IMR-90 (cell line): ENCODE measurements at regions not wholly inside any gene's neighbourhood (a gene's known extent, or its start where the extent isn't known, plus 50 kb on each side); places are given as distances from the start of the nearest gene placed in this dataset.

Experiments used
- ATAC-seq: fragments of 200-7000 bp; cut with Tn5 transposase; 2 replicates; pipeline ENCODE4 v1.9.1; 2020; ENCODE audit warnings: low read depth, mild to moderate bottlenecking, moderate library complexity
- BruUV-seq: library from RNA; stranded (reverse); fragments of 400-500 nt; replicated peaks from 2 replicates; lab custom pipeline; 2021; lab: Mats Ljungman, UMichigan
- CTCF ChIA-PET: fragments of 300-600 bp; formaldehyde crosslinking; extraction: SDS; loops from one replicate; lab custom pipeline; 2021; ENCODE audit warnings: antibody characterized with exemption; lab: Yijun Ruan, JAX
- POLR2A ChIA-PET: fragments of 300-600 bp; sonication (Branson Sonifier 250); formaldehyde crosslinking; loops from one replicate; lab custom pipeline; 2022; ENCODE audit warnings: antibody characterized with exemption; ENCODE audit not compliant: unreplicated experiment; lab: Charles Lee
- DNase-seq: peaks from one replicate; pipeline ENCODE4 v3.0.0; 2013
- H2AFZ ChIP-seq: replicated peaks from 2 replicates; pipeline ENCODE3; 2013; ENCODE audit warnings: low read length, mild to moderate bottlenecking; ENCODE audit not compliant: poor library complexity
- H2AK5ac ChIP-seq: 2 replicates; pipeline ENCODE4 v1.6.1; 2013; ENCODE audit warnings: low read depth, low read length, inconsistent platforms
- H2AK9ac ChIP-seq: replicated peaks from 2 replicates; pipeline ENCODE3; 2013; ENCODE audit warnings: mild to moderate bottlenecking, low read depth, low read length, moderate library complexity; ENCODE audit not compliant: poor library complexity
- H2BK120ac ChIP-seq: 2 replicates; pipeline ENCODE4 v1.6.1; 2013; ENCODE audit warnings: low read depth, low read length, inconsistent platforms
- H2BK15ac ChIP-seq: 3 replicates; pipeline ENCODE4 v1.6.1; 2013; ENCODE audit warnings: low read depth, low read length, inconsistent platforms
- H2BK20ac ChIP-seq: 2 replicates; pipeline ENCODE4 v1.6.1; 2013; ENCODE audit warnings: low read depth, mild to moderate bottlenecking, inconsistent platforms, low read length, moderate library complexity
- H2BK5ac ChIP-seq: 2 replicates; pipeline ENCODE4 v1.6.1; 2013; ENCODE audit warnings: mild to moderate bottlenecking, low read depth, low read length, inconsistent platforms; ENCODE audit not compliant: poor library complexity, severe bottlenecking
- H3K14ac ChIP-seq: replicated peaks from 2 replicates; pipeline ENCODE4 v1.6.1; 2013; ENCODE audit warnings: low read depth, low read length, inconsistent platforms
- H3K18ac ChIP-seq: 2 replicates; pipeline ENCODE4 v1.6.1; 2013; ENCODE audit warnings: low read depth, low read length, control low read depth
- H3K23ac ChIP-seq: 2 replicates; pipeline ENCODE4 v1.6.1; 2013; ENCODE audit warnings: low read depth, low read length, inconsistent platforms
- H3K27ac ChIP-seq: 2 replicates; pipeline ENCODE4 v1.5.1; 2013; ENCODE audit warnings: mild to moderate bottlenecking, control low read depth, low read length; ENCODE audit not compliant: insufficient read depth
- H3K27me3 ChIP-seq: 2 replicates; pipeline ENCODE4 v1.6.1; 2013; ENCODE audit warnings: low read length; ENCODE audit not compliant: control insufficient read depth, insufficient read depth
- H3K36me3 ChIP-seq: 2 replicates; pipeline ENCODE4 v1.6.1; 2013; ENCODE audit warnings: low read length, mixed read lengths; ENCODE audit not compliant: control insufficient read depth, insufficient read depth
- H3K4ac ChIP-seq: 2 replicates; pipeline ENCODE4 v1.6.1; 2013; ENCODE audit warnings: low read depth, low read length, inconsistent platforms
- H3K4me1 ChIP-seq: 2 replicates; pipeline ENCODE4 v1.6.1; 2013; ENCODE audit warnings: low read length, mixed read lengths; ENCODE audit not compliant: control insufficient read depth, insufficient read depth
- H3K4me2 ChIP-seq: 2 replicates; pipeline ENCODE4 v1.6.1; 2013; ENCODE audit warnings: low read depth, mild to moderate bottlenecking, control low read depth, low read length, moderate library complexity
- H3K4me3 ChIP-seq: 2 replicates; pipeline ENCODE4 v1.5.1; 2013; ENCODE audit warnings: low read depth, mild to moderate bottlenecking, control low read depth, low read length, moderate library complexity; ENCODE audit not compliant: insufficient read depth
- H3K56ac ChIP-seq: 2 replicates; pipeline ENCODE4 v1.6.1; 2013; ENCODE audit warnings: low read length, inconsistent platforms; ENCODE audit not compliant: insufficient read depth; ENCODE audit errors: extremely low read depth
- H3K79me1 ChIP-seq, 2 experiments: 2 replicates each; pipeline ENCODE4 v1.6.1; 2013; ENCODE audit warnings: low read length in 2 of 2, inconsistent platforms in 1 of 2, low read depth in 1 of 2
- H3K9ac ChIP-seq: 2 replicates; pipeline ENCODE4 v1.6.1; 2013; ENCODE audit warnings: low read depth, low read length, control low read depth
- H3K9me1 ChIP-seq: 2 replicates; pipeline ENCODE4 v1.6.1; 2013; ENCODE audit warnings: low read length, inconsistent platforms; ENCODE audit not compliant: insufficient read depth
- H3K9me3 ChIP-seq: 2 replicates; pipeline ENCODE4 v1.6.1; 2013; ENCODE audit warnings: low read length; ENCODE audit not compliant: control insufficient read depth, insufficient read depth
- H4K20me1 ChIP-seq: 2 replicates; pipeline ENCODE4 v1.6.1; 2013; ENCODE audit warnings: low read length, inconsistent platforms; ENCODE audit not compliant: insufficient read depth
- H4K5ac ChIP-seq: 2 replicates; pipeline ENCODE4 v1.6.1; 2013; ENCODE audit warnings: mild to moderate bottlenecking, low read depth, low read length, control low read depth
- H4K8ac ChIP-seq, 2 experiments: 2 replicates each; pipeline ENCODE4 v1.6.1; 2013; ENCODE audit warnings: low read depth in 2 of 2, low read length in 2 of 2, control low read depth in 1 of 2, inconsistent platforms in 1 of 2
- H4K91ac ChIP-seq: 2 replicates; pipeline ENCODE4 v1.6.1; 2013; ENCODE audit warnings: low read depth, low read length, inconsistent platforms; ENCODE audit not compliant: insufficient read depth
- CEBPB ChIP-seq: IDR thresholded peaks from 2 replicates; pipeline ENCODE4 v1.6.1; 2012; ENCODE audit warnings: low read depth, low read length, improper control_type of control experiment
- CHD1 ChIP-seq: IDR thresholded peaks from 2 replicates; pipeline ENCODE4 v1.6.1; 2012; ENCODE audit warnings: low read depth, low read length, improper control_type of control experiment
- RFX5 ChIP-seq: IDR thresholded peaks from 2 replicates; pipeline ENCODE4 v1.8.0; 2012; ENCODE audit warnings: low read depth, mild to moderate bottlenecking, low read length, moderate library complexity
- WGBS, 2 experiments: methylation state at CpG; one replicate each; pipeline versions ENCODE4 v1.1.5 to v1.1.7; 2013; ENCODE audit warnings: missing lambda C conversion rate in 2 of 2; ENCODE audit not compliant: insufficient read length in 1 of 2; ENCODE audit errors: extremely low coverage in 2 of 2; 5-methylcytosine and 5-hydroxymethylcytosine counted together
- dilution Hi-C: fragments of 300-500 bp; cut with HindIII; formaldehyde crosslinking; loops from one replicate; pipeline ENCODE4 v1.14.3; 2018; ENCODE audit warnings: low sequenced_read_pairs; ENCODE audit not compliant: unreplicated experiment
- in situ Hi-C: fragments of 300-500 bp; cut with MboI; formaldehyde crosslinking; loops from 3 replicates; pipeline ENCODE4 v1.14.3; 2019; ENCODE audit warnings: low sequenced_read_pairs, inconsistent platforms, mixed read lengths
- intact Hi-C: fragments of 100-400 bp; cut with micrococcal nuclease; formaldehyde crosslinking; loops from 2 replicates; pipeline ENCODE4 v1.10.0; 2022

GRCh38 chr1:187513190-187513589 is 684.4 kb downstream of the PLA2G4A start:
- Histone ChIP-seq H2BK20ac (no peak overlapping the region), H2AFZ (no peak overlapping the region), H3K18ac (no peak overlapping the region), H3K9me3 (no peaks in the 10 kb centered on the region), H3K14ac (0 out of 2 replicates have a peak overlapping the region, but pooled peaks have one; percentile 25), H4K20me1 (no peaks in the 10 kb centered on the region), H3K56ac (no peak overlapping the region), H2BK120ac (no peak overlapping the region), H3K4ac (no peak overlapping the region), H3K27me3 (no peaks in the 10 kb centered on the region), H2AK9ac (no peak overlapping the region), H3K27ac (no peak overlapping the region), H3K79me1 (no peaks in the 10 kb centered on the region), H3K9ac (no peak overlapping the region), H4K5ac (no peak overlapping the region), H2BK5ac (no peak overlapping the region), H4K8ac (no peak overlapping the region), H3K9me1 (no peaks in the 10 kb centered on the region; the same call in 1 of the 2 replicates), H3K4me3 (no peak overlapping the region), H3K4me2 (no peak overlapping the region), H3K23ac (no peak overlapping the region), H3K4me1 (no peaks in the 10 kb centered on the region), H4K91ac (no peak overlapping the region), H2BK15ac (no peak overlapping the region), H2AK5ac (no peak overlapping the region), H3K36me3 (no peaks in the 10 kb centered on the region)
- in situ Hi-C loops (no loop called here), dilution Hi-C loops (no loop called here), intact Hi-C loops (no loop called here)
- BruUV-seq: no TSS peak
- ChIA-PET POLR2A (no interaction called here), CTCF (interaction anchor here (0.6 kb wide), 1 partner anchor 847 kb away, joined by 4 read pairs; no protein-coding TSS in a partner anchor)
- TF ChIP-seq CEBPB (peak; percentile 35; the same call in 1 of the 2 replicates), CHD1 (no peak), RFX5 (no peak)
- ATAC-seq (no peak), DNase-seq (no peak)
- WGBS, 2 experiments: 97% methylated on average over 3 of the region's 5 CpGs; no CpG with 5 or more reads in 1 of the 2 experiments
